ENCODE measurements at regions not wholly inside any gene's neighbourhood (a gene's known extent, or its start where the extent isn't known, plus 50 kb on each side); places are given as distances from the start of the nearest gene placed in this dataset.
"Not testable (repeated sequence)": the region's sequence is repeated elsewhere in the genome, so short reads cannot be mapped to it uniquely, and the experiment has no call there.

DNA sequence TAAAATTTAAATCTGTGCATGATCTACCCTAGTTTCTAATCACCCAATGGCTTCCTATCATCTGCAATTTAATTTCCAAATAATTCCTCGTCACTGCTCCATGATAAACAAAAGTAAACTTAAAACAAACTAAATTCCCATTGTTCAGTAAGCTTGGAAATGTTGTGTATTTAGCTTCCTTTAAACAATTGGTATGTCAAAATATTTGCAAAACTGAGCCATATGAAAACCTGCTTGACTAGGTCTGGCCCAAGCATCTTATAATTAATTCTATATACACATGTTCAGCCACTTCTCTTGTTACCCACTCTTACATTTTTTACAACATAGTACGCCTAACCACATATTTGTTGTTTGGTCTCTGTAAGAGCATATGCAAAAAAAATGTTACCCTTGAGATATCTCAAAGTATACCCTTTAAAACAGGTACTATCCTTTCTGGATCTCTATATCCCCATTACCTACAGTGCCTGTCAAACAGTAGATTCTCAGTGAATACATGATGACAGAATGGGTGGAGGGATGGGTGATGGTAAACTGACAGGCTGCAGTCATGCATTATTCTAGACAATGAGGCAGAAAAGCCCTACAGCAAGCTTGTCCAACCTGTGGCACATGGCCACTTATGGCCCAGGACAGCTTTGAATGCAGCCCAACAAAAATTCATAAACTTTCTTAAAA, 1277.9 kb upstream of the TENM4 start:
- DNase-seq: no peak

DNA sequence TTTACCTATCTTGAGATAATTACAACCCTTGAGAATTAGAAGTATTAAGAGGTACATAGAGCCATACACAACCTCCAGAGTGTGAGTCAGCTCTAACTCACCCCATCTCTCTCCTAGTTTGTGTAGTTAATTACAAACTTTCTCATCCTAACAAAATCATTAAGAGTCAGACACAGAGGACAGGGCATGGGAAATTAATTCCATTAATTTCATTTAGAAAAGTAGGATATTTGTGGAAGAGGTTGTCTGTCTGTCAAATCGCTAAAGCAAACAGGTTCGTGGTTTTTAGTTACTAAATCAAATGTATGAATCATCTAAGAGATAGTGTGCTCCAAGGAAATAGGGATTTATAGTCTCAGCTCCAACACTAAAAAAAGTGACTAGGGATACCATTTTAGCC, 1261.4 kb upstream of the TENM4 start:
- no peak for DNase-seq

DNA sequence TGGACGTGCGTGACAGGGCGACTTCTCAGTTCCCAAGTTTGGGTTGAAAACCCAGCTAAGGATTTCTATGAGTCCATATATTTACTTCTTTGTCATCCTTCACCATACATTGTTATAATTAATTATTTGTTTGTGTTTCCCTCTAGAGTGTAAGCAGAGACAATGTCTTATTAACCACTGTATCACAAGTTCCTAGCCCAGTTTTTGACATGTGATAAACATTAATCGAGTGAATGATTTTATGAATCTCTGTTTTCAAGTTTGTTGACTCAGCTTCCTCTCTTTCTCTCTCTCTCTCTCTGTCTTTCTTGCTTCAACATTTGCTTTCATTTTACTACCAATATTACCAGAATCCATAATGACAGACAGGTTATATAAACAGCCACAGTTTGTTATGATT, 1259.6 kb upstream of the TENM4 start:
- no peak for DNase-seq

DNA sequence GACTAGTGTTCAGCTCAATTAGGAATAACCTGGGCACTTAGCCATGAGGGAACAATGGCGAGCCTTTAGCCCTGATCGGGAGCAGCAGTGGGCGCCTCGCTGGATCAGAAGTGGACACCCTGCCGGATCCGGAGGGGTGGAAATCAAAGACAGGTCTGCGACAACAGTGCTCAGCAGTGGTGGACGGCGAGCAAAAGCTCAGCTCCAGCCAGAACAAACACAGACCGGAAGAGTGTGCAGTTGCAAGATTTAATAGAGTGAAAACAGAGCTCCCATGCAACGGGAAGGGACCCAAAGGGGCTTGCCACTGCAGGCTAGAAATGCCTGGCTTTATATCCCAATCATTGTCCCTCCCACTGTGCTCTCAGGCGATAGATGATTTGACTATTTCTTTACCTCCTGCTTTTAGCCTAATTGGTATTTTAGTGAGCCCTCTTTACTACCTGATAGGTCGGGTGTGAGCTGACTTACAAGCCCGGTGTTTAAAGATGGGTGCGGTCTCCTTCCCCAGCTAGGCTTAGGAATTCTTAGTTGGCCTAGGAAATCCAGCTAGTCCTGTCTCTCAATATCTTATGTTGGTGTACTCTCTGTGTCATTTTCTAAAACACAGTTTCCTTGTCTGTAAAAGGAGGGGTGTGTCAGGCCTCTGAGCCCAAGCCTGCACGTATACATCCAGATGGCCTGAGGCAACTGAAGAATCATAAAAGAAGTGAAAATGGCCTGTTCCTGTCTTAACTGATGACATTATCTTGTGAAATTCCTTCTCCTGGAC, 1258.8 kb upstream of the TENM4 start:
- not testable (repeated sequence) for DNase-seq

DNA sequence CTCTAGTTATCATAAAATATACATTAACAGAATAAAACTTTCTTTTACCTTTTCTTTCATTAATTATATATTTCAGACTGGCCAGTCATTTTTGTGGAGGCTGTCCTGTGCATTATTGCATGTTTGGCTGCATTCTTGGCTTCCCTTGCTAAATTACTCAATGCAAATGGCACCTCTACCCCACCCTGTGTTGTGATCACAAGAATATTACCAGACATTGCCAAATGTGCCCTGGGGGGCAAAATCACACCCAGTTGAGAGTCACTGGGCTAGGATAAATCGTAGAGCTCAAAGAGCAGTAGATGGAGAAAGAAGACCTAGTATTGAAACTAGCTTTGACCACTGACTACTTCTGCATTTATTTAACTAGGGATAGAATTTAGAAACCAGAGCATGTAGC, 1257.8 kb upstream of the TENM4 start:
- no peak for DNase-seq

DNA sequence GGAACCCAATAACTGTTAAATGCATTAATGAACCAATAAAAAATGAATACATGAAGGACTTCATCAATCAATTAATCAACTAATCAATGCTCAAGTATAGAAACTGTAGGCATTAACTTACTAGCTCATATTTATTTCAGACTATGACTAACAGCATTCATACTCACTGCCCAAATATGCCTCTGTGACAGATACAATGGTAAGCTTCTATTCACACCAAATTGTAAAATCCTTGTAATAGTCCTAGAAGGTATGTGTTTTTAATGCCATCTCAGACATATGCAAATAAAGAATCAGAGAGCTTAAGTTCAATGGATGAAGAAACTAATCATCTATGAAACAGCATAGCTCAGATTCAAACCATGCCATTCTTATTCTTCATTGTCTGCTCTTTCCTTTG, 1253.6 kb upstream of the TENM4 start:
- DNase-seq: no peak

DNA sequence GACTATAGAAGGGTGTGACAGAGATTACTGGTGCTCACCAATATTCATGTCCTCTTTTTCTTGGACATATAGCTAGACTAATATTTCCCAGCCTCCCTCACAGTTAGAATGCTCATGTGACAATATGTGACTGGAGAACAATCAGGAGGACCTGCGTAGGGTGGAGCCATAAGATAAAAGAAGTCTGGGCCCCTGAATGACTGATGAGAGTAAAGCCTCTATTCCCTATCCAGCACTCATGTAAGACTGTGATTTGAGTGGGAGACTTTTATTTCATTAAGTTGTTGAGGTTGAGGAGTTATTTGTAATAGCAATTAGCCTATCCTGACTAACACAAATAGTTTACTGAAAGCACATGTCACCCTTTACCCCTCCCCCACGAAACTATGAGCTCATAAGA, 1247.1 kb upstream of the TENM4 start:
- no peak for DNase-seq

DNA sequence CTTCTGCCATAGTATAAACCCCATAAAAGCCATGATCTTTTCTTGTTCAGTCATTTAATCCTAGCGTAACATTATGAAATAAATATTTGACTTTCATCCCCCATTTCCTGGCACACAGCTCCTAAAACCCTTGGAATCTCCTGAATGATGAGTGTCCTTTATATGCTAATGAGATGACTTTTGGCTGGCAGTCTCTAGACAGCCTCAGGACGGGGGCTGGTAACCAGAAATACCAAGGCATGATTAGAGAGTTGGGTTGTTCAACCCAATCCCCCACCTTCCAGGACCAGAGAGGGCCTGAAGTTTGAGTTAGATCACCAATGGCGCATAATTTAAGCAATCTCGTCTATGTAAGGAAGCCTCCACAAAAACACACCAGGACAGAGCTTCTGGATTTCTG, 1246.1 kb upstream of the TENM4 start:
- no peak for DNase-seq

DNA sequence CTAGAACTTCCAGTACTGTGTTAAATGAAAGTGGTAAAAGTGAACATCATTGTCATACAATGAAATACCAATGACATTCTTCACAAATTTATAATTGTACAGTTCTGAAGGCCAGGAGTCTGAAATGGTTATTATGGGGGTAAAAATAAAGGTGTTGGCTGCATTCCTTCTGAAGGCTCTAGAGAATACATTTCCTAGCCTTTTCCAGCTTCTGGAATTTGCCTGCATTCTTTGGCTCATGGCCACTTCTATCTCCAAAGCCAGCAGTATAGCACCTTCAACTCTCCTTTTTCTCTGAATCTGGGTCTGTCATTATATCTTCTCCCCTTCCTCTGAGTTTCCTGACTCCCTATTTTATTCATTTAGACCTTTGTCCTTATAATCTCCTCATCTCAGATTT, 1232.7 kb upstream of the TENM4 start:
- DNase-seq: no peak

DNA sequence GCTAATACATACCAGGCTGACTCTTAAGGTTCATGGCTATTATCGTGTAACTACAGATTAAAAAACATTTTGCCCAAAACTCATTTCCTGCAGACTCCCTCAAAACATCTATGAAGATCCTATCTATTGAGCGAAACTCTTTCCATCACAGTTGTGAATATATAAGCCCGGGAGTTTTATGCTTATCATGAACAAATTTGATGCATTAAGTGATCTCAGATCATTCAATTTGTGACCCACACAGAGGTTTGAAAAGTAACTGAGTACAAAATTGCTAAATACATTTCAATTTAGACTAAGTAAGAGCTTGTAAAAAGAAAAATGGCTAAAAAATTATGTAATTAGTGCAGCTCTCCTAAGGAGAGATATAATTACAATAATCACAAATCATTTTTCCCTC, 1228.8 kb upstream of the TENM4 start:
- DNase-seq: no peak

DNA sequence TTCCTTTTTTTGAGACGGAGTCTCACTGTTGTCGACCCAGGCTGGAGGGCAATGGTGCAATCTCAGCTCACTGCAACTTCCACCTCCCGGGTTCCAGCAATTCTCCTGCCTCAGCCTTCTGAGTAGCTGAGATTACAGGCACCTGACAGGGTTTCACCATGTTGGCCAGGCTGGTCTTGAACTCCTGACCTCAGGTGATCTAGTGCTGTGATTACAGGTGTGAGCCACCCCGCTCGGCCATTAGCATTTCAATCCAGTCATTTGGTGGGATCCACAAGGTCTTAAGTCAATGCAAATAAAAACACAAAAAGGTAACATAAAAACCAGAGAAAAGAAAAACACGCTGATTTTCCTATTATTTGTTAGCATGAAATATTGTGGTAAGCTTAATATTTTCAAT, 1227.2 kb upstream of the TENM4 start:
- no peak for DNase-seq

DNA sequence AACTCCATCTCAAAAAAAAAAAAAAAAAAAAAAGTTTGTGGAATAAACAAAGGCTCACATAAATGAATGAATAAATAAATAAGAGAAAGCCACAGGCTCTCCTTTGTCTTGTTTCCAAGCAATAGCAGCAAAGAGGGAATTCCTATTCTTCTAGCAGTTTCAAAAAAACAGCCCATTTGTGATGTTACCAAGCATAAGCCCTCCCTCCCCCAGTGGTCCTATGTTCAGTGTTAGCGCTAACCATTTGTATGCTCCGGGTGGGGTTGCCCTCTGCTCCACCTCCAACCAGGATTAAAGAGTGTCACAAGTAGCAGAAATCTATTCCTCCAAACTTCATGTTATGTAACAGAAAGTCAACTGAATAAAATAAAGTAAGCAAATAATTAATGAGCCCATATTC, 1215.0 kb upstream of the TENM4 start:
- no peak for DNase-seq

DNA sequence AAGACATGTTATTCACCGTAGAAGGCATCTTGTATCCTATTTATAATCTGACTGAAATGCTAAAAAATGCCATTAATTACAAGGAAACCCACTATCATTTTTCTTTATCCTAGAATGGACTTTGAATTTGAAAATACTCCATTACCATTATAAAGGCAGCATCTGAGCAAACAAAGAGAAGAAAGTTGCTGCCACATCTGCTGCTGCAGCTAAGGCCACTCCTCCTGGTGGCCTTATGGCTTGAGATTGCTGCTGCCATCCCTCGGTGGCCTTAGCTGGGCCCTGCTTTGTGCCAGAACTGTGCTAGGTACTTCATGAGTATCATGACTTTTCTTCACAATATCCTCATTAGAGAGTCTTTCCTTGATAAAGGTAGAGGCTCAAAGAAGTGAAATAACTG, 1210.1 kb upstream of the TENM4 start:
- no peak for DNase-seq

DNA sequence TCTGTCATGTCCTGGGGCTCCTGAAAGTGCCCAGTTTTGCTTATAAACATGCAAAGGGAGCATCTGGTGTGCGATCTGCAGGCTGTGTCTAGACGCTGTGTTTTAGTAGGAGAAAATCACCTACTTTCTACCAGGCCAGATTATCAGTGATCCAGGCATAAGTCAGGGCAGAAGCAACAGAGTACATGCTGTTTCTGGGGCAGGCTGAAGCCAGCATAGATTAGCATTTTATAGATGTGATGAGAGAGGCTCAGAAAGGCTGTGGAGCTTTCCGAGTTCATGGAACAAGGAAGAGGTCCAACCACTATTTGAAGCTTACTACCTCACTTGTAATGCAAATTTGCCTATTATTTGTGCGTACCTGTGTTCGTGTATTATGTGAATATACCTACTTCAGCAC, 1208.4 kb upstream of the TENM4 start:
- no peak for DNase-seq

DNA sequence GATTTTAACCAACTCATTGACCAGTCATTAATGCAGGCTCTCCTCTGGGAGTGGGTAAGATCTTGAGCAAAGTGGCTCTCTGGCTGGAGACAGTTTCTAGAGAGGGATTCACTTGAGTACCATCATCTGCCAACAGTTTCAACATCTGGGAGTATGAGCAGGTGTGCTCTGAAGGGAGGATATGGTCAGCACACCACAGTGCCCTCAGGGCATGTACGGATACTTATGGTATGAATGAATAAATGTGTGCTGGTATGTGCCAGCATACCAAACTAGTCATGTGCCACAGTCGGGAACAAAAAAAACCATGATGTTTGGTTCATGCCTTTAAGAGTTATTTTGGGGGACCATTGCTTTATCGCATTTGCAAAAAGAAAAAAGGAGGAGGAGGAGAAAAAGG, 1197.5 kb upstream of the TENM4 start:
- DNase-seq: no peak

DNA sequence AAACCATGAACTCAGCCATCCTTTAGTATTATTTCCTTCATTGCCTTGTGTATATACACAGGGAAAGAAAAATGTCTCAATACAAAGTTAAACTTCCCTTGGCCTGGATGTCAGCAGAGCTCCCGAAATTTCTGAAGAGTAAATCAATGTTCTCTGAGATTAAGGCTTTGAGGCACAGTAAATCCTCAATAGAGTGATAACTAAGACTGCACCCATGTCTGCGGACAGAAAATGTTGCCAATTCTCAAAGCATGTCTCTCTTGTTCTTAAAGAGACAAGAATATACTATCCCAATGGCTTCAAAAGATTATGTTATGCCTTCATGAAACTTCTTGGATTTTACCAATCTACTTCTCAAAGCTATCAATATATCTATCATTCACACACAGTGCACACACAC, 1196.7 kb upstream of the TENM4 start:
- DNase-seq: no peak

DNA sequence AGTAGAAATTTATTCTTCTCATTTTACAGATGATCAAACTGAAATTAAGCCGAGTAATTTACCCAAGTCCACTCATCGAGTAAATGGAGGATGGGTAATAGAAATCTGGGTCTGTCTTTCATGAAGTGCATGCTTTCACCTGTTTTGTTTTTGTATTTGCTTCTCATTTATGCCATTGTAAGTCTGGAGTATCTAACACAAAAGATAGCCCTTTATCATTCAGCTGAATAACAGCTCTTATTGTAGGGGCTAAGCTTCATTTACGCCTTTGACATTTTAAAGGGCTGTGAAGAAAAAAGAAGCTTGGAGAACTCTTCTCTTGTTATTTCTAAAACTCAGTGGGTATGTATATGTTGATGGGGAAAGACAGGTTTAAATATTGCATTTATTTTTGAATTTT, 1196.2 kb upstream of the TENM4 start:
- DNase-seq: no peak

DNA sequence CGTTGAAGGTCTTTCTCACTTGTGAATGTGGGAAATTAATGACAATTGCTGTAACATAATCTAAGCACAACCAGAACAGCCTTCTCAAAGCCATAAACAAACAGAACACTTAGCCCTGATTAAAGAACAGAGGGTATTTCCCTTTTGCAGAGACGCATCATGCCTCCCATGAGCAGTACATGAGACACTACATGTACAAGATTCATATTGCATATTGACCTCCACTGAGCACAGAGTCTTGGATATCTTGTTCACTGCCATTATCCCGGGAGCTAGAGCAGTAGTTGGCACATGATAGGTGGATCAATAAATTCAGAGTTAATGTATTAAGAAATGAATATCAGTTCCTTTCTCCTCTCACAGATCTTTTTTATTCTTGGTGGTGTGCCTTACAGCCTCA, 1194.3 kb upstream of the TENM4 start:
- no peak for DNase-seq

DNA sequence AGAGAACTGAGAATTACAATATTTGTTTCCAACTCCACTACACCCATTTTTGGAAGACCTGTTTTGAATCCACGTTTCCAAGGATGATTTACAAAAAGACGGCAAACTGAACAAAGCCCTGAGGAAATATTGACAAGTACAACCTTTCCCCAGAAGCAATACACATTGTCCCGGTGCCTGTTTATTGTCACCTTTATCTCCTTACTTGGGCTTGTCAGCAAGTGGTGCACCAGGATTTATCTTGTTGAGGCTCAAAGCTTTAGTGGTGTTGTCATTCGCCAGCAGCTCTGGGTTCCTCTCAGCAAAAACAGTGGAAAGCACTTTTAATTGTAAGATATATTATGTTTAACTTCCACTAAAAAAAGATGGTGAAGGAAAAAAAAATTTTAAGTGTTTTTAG, 1191.9 kb upstream of the TENM4 start:
- DNase-seq: no peak

DNA sequence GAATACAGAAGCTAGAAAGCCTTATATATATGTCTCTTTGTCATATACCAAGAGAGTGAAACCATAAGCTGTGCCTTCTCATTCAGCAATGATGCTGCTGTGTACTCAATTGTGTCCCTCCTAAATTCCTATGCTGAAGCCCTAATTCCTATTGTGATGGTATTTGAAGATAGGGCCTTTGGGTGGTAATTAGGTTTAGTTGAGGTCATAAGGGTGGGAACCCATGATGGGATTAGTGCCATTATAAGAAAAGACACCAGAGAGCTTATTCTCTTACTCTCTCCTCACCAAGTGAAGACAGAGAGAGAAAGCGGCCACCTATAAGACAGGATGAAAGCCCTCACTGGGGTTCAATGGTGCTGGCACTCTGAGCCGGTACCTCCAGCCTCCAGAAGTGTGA, 1191.3 kb upstream of the TENM4 start:
- DNase-seq: no peak

DNA sequence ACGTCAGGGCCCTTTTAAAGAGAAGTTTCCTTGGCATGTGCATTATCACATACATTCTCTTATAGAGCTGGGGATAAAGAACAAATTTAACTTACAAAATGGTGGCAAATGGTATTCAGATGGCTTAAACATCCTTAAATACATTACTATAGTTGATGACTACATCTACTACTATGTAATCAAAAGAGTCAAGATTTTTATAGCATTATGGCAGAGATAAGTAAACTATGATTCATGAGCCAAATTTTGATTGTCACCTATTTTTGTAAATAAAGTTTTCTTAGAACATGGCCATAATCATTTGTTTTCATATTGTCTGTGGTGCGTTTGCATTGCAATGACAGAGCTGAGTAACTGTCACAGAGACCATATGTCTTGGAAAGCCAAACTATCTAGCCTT, 1188.6 kb upstream of the TENM4 start:
- DNase-seq: no peak

DNA sequence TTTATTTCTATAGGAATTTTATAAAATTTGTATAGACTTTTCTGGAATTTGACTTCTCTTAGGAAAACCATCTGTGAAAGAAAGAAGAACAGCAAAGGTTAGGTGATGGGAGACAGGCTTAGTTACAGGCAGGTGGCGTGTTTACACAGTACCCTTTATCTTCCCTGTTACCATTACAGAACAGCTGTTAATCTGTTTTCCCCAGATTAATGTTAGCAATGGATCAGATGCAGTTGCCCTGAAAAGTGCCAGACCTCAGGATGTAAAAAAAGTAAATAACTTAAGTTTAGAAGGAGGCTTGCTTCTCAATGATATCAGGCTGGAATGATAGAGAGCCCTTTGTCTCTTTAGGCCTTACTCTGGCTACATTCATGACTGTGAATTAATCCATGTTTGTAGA, 1186.5 kb upstream of the TENM4 start:
- no peak for DNase-seq

DNA sequence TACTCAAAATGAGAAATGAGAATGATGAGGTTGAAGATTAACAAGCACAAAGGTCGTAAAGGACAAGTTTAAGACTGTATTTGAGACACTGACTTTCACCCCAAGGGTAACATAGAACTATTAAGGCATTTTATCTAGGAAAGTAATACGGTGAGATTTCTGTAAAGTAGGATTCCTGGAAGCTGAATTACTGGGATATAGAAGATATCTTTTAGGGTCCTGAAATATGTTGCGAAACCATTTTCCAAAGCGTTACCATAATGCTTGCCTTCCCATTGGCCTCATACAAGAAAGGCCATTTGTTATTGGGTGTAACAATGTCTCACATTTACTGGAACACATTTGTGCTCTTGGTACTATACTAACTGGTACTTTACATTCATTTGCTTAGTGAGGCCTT, 1185.9 kb upstream of the TENM4 start:
- DNase-seq: no peak

DNA sequence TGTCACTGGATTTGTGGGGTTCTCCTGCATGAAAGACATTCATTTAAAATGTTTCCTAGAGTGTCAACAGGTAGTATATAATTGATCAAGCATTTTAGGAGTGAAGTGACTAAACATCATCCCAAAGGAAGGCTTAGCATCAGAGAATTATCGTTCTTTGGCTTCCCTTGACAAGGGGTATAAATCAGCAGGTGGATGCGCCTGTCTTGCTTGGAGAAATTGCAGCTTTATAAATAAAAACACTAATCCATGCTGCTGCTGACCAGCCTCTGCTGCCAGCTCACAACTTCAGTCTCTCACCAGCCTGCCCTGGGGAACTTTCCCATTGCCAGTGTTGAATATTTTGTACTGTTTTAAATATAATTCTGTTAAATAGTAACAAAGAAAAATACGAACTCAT, 1184.7 kb upstream of the TENM4 start:
- no peak for DNase-seq

DNA sequence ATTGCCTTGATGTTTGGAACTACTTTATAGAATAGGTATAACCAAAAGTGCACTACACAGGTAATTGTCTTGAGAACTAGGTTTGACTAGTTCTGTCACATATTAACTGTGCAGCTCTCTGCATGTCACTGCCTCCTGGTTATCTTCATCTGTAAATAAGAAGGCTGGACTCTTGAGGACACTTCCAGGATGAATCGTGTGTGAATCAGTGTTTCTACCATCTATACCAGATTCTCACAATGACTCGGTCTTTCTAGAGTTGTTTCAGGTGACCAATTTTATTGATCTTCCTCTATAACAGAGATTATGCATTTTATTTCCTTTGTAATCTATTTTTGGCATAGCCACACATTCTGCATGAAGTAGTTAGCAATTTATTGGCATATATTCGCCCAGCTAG, 1181.0 kb upstream of the TENM4 start:
- no peak for DNase-seq

Measured in NCI-H1417 treated with DMSO at 0.1 percent for 48 hours (cell line).